Endothelial cell of umbilical vein (primary cell): ENCODE measurements at regions not wholly inside any gene's neighbourhood (a gene's known extent, or its start where the extent isn't known, plus 50 kb on each side); places are given as distances from the start of the nearest gene placed in this dataset.

Source experiments
- BruUV-seq: library from RNA; stranded (reverse); fragments of 400-500 nt; replicated peaks from 2 replicates; lab custom pipeline; 2021; lab: Mats Ljungman, UMichigan
- CTCF ChIA-PET: fragments of 300-600, 350-600 bp; sonication (Branson Sonifier 250); formaldehyde crosslinking; loops from one replicate; lab custom pipeline; 2021; ENCODE audit warnings: antibody characterized with exemption, inconsistent platforms; lab: Charles Lee
- POLR2A ChIA-PET: fragments of 300-600, 350-600 bp; sonication (Branson Sonifier 250); formaldehyde crosslinking; loops from one replicate; lab custom pipeline; 2021; ENCODE audit warnings: antibody characterized with exemption, inconsistent platforms; lab: Charles Lee
- DNase-seq: peaks from one replicate; pipeline ENCODE4 v3.0.0-alpha.2; 2011; ENCODE audit warnings: low read depth, low spot score
- FAIRE-seq: peaks from 2 replicates; lab custom pipeline; 2011; peaks lifted over from hg19 to GRCh38; lab: Jason Lieb, UNC
- H2AFZ ChIP-seq: 2 replicates; pipeline ENCODE4 v1.6.0; 2012; ENCODE audit warnings: low read depth, low read length, control low read depth, inconsistent platforms
- H3K27ac ChIP-seq: 2 replicates; pipeline ENCODE4 v1.5.1; 2011; ENCODE audit warnings: low read depth, mild to moderate bottlenecking, control low read depth, low read length, moderate library complexity; ENCODE audit not compliant: insufficient read depth
- H3K27me3 ChIP-seq, 2 experiments: 2 replicates each; pipeline versions ENCODE4 v1.6.0 to v1.6.1; 2011; ENCODE audit warnings: low read length in 2 of 2, mixed read lengths in 1 of 2; ENCODE audit not compliant: control insufficient read depth in 2 of 2, insufficient read depth in 2 of 2
- H3K36me3 ChIP-seq, 2 experiments: 2 replicates in 1 of 2; 3 replicates in 1 of 2; pipeline ENCODE4 v1.5.1; 2011; ENCODE audit warnings: low read length in 2 of 2, mild to moderate bottlenecking in 1 of 2, moderate library complexity in 1 of 2; ENCODE audit not compliant: control insufficient read depth in 2 of 2, insufficient read depth in 2 of 2; ENCODE audit errors: extremely low read depth in 1 of 2
- H3K4me1 ChIP-seq: 3 replicates; pipeline ENCODE4 v1.5.1; 2011; ENCODE audit warnings: mild to moderate bottlenecking, low read length; ENCODE audit not compliant: control insufficient read depth, insufficient read depth; ENCODE audit errors: extremely low read depth
- H3K4me2 ChIP-seq: 2 replicates; pipeline ENCODE4 v1.6.1; 2011; ENCODE audit warnings: low read length, control low read depth, mixed read lengths; ENCODE audit not compliant: insufficient read depth
- H3K4me3 ChIP-seq, 3 experiments: fragments of 200-600 bp in 1 of 3; sonication (generic), shearing (Covaris generic) in 1 of 3; replicated peaks in 1 of 3; 2 replicates each; pipeline ENCODE4 v1.5.1; 2011 to 2016; ENCODE audit warnings: control low read depth in 3 of 3, low read length in 3 of 3, mild to moderate bottlenecking in 2 of 3, inconsistent platforms in 1 of 3, low read depth in 1 of 3, moderate library complexity in 1 of 3; ENCODE audit not compliant: insufficient read depth in 1 of 3
- H3K79me2 ChIP-seq: 2 replicates; pipeline ENCODE4 v1.6.0; 2012; ENCODE audit warnings: low read length, inconsistent platforms; ENCODE audit not compliant: control insufficient read depth, insufficient read depth
- H3K9ac ChIP-seq: replicated peaks from 2 replicates; pipeline ENCODE3; 2011; ENCODE audit warnings: low read length, control low read depth; ENCODE audit not compliant: insufficient read depth; ENCODE audit errors: extremely low read depth
- H3K9me1 ChIP-seq: replicated peaks from 3 replicates; pipeline ENCODE4 v1.6.0; 2011; ENCODE audit warnings: mild to moderate bottlenecking, low read length; ENCODE audit not compliant: control insufficient read depth, insufficient read depth; ENCODE audit errors: extremely low read depth
- H3K9me3 ChIP-seq: replicated peaks from 2 replicates; pipeline ENCODE4 v1.5.1; 2012; ENCODE audit warnings: low read length, inconsistent platforms; ENCODE audit not compliant: control insufficient read depth, insufficient read depth
- H4K20me1 ChIP-seq: replicated peaks from 2 replicates; pipeline ENCODE3; 2011; ENCODE audit warnings: mild to moderate bottlenecking, low read length; ENCODE audit not compliant: control insufficient read depth, insufficient read depth; ENCODE audit errors: extremely low read depth
- EZH2 ChIP-seq: IDR thresholded peaks from 2 replicates; pipeline ENCODE4 v1.6.1; 2012; ENCODE audit warnings: borderline replicate concordance, low read depth, mild to moderate bottlenecking, moderate library complexity, low read length, inconsistent platforms; ENCODE audit not compliant: severe bottlenecking
- FOS ChIP-seq: IDR thresholded peaks from 2 replicates; pipeline ENCODE4 v1.6.1; 2011; ENCODE audit warnings: mild to moderate bottlenecking, low read length, moderate library complexity, borderline replicate concordance; ENCODE audit not compliant: insufficient read depth
- GATA2 ChIP-seq: IDR thresholded peaks from 2 replicates; pipeline ENCODE4 v1.7.0; 2011; ENCODE audit warnings: low read depth, mild to moderate bottlenecking, moderate library complexity, mixed read lengths, low read length; ENCODE audit not compliant: insufficient read length, insufficient read depth
- JUN ChIP-seq: IDR thresholded peaks from 2 replicates; pipeline ENCODE4 v1.6.1; 2011; ENCODE audit warnings: borderline replicate concordance, low read depth; ENCODE audit not compliant: insufficient read length, insufficient read depth
- MYC ChIP-seq: IDR thresholded peaks from one replicate; pipeline ENCODE4 v1.6.1; 2011; ENCODE audit warnings: mild to moderate bottlenecking, low read depth, low read length
- POLR2A ChIP-seq: IDR thresholded peaks from 2 replicates; pipeline ENCODE4 v1.6.1; 2012; ENCODE audit warnings: low read depth, mild to moderate bottlenecking, control low read depth, low read length
- POLR2AphosphoS5 ChIP-seq: IDR thresholded peaks from 2 replicates; pipeline ENCODE4 v1.6.1; 2012; ENCODE audit warnings: low read depth, mild to moderate bottlenecking, control low read depth, low read length, moderate library complexity; ENCODE audit not compliant: insufficient read depth
- dilution Hi-C: fragments of 300-500 bp; cut with MboI; formaldehyde crosslinking; loops from one replicate; pipeline ENCODE4 v1.15.0; 2019; ENCODE audit warnings: low sequenced_read_pairs; ENCODE audit not compliant: extremely low pct_ligation_motif_present
- intact Hi-C: fragments of 100-400 bp; cut with micrococcal nuclease; formaldehyde crosslinking; loops from one replicate; pipeline ENCODE4 v1.10.0; 2022
- TF ChIP-seq, protein P1 (sequence below), 2 donors: IDR thresholded peaks; 1 replicate in 1 of 2; 2 replicates in 1 of 2; pipeline ENCODE4 v1.5.1; 2011; ENCODE audit warnings: low read length in 2 of 2, mild to moderate bottlenecking in 2 of 2, moderate library complexity in 2 of 2, control low read depth in 1 of 2, inconsistent platforms in 1 of 2, low read depth in 1 of 2; ENCODE audit not compliant: insufficient read depth in 1 of 2; ENCODE audit errors: extremely low read depth in 1 of 2
- TF ChIP-seq, protein P2 (sequence below): IDR thresholded peaks from 2 replicates; pipeline ENCODE4 v1.6.1; 2011; ENCODE audit not compliant: insufficient read depth, insufficient read length

DNA sequence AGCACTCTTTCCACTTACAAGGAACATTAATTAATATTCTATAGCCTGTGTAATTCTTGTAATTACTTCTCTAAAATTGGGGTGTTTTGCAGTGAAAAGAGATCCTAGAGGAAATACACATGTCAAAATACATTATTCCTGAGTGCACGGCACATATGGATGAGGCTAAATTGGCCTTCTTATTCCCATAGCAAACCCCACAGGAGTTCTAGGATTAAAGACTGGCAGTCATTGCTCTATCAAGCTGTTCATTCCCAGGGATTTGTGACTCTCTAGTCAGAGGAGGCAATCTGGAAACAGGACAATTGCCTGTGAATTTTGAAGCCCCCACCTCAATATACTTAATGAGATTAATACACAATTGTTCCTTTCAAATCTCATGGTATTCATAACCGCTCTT is 145.9 kb upstream of the OPCML start:
- Histone ChIP-seq H3K9me3 (peaks cover 4% of the 10 kb centered on the region), H3K4me1 (no peaks in the 10 kb centered on the region), H4K20me1 (no peaks in the 10 kb centered on the region), H3K27ac (no peak overlapping the region), H3K27me3 (no peaks in the 10 kb centered on the region), H3K36me3 (no peaks in the 10 kb centered on the region), H3K4me3 (no peak overlapping the region), H3K79me2 (no peaks in the 10 kb centered on the region), H2AFZ (no peak overlapping the region), H3K9ac (no peak overlapping the region), H3K4me2 (no peak overlapping the region), H3K9me1 (no peaks in the 10 kb centered on the region)
- intact Hi-C loops = no loop called here
- TF ChIP-seq JUN (no peak), EZH2 (no peak), POLR2A (no peak), FOS (no peak), GATA2 (no peak), MYC (no peak), POLR2AphosphoS5 (no peak)
- TF ChIP-seq, protein P1, sequence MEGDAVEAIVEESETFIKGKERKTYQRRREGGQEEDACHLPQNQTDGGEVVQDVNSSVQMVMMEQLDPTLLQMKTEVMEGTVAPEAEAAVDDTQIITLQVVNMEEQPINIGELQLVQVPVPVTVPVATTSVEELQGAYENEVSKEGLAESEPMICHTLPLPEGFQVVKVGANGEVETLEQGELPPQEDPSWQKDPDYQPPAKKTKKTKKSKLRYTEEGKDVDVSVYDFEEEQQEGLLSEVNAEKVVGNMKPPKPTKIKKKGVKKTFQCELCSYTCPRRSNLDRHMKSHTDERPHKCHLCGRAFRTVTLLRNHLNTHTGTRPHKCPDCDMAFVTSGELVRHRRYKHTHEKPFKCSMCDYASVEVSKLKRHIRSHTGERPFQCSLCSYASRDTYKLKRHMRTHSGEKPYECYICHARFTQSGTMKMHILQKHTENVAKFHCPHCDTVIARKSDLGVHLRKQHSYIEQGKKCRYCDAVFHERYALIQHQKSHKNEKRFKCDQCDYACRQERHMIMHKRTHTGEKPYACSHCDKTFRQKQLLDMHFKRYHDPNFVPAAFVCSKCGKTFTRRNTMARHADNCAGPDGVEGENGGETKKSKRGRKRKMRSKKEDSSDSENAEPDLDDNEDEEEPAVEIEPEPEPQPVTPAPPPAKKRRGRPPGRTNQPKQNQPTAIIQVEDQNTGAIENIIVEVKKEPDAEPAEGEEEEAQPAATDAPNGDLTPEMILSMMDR (IDR thresholded peaks at IDR 0.05; ENCODE audit: extremely low read depth in 1 of 2, insufficient read depth in 1 of 2, low read depth in 1 of 2, low read length in 2 of 2) = no peak
- TF ChIP-seq, protein P2, sequence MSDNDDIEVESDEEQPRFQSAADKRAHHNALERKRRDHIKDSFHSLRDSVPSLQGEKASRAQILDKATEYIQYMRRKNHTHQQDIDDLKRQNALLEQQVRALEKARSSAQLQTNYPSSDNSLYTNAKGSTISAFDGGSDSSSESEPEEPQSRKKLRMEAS = no peak
- FAIRE-seq (no peak), DNase-seq (no peak)
- ChIA-PET CTCF (no interaction called here), POLR2A (no interaction called here)
- no TSS peak for BruUV-seq
- dilution Hi-C loops = no loop called here
